GM12891 (cell line): ENCODE measurements at regions not wholly inside any gene's neighbourhood (a gene's known extent, or its start where the extent isn't known, plus 50 kb on each side); places are given as distances from the start of the nearest gene placed in this dataset.

Experiments used
- DNase-seq: peaks from one replicate; pipeline ENCODE4 v3.0.0; 2011; ENCODE audit warnings: low spot score; ENCODE audit not compliant: insufficient read length
- FAIRE-seq: peaks from 2 replicates; lab custom pipeline; 2011; peaks lifted over from hg19 to GRCh38; lab: Jason Lieb, UNC
- PAX5 ChIP-seq: IDR thresholded peaks from 2 replicates; pipeline ENCODE4 v1.6.1; 2011; ENCODE audit warnings: low read length, moderate library complexity, mild to moderate bottlenecking; ENCODE audit not compliant: insufficient read depth, severe bottlenecking
- POLR2A ChIP-seq: IDR thresholded peaks from 2 replicates; pipeline ENCODE4 v1.6.1; 2011; ENCODE audit warnings: low read depth, low read length, control low read depth
- POLR2AphosphoS5 ChIP-seq: IDR thresholded peaks from 2 replicates; pipeline ENCODE4 v1.6.1; 2011; ENCODE audit warnings: low read depth, low read length, control low read depth
- POU2F2 ChIP-seq: IDR thresholded peaks from 2 replicates; pipeline ENCODE4 v1.6.1; 2011; ENCODE audit warnings: low read depth, mild to moderate bottlenecking, control low read depth, low read length, moderate library complexity
- SPI1 ChIP-seq: IDR thresholded peaks from 2 replicates; pipeline ENCODE4 v1.6.1; 2011; ENCODE audit warnings: low read depth, low read length, control low read depth
- TAF1 ChIP-seq: IDR thresholded peaks from 2 replicates; pipeline ENCODE4 v1.6.1; 2011; ENCODE audit warnings: low read depth, low read length, control low read depth

DNA sequence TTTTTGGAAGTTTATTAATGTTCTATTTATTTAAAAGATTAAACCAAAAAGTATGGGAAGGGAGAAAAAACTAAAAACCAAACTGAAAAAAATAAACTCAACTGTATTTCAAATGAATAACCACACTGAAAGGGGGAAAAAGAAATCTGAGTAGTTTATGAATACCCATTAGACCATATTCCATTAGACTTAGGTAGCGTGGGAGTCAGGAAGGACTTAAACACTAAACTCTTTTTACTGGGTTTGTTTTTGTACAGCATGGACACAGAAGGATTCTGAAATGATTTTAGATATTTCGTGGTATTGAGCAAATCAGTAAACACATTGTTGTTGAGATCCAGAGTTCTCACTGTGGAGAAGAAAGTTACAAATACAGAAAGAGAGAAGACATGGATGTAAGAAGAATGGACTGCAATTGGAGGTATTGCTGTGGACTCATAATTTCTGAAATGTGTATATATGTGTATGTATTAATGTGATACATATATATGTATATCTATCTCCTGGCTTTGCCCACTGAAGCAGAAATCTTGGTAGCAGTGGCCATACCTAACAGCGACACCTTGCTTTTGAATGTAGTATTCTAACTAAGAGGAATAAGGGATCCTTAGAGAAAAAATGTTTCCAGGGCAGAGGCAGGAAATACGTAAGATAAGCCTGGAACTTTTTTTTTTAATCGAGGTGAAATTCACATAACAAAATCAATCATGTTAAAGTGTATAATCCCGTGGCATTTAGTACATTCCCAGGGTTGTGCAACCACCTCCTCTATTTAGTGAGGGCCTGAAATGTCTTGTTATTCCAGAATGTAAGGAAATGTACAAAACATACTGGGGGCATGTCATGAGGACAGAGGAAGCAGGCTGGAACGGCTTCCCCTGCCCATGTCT is 228.8 kb downstream of the SMARCA2 start:
- TF ChIP-seq PAX5 = no peak
- TF ChIP-seq POLR2AphosphoS5 = no peak
- no peak for TF ChIP-seq POLR2A
- no peak for TF ChIP-seq SPI1
- TF ChIP-seq POU2F2 = no peak
- TF ChIP-seq TAF1 = no peak
- DNase-seq (no peak), FAIRE-seq (no peak)

DNA sequence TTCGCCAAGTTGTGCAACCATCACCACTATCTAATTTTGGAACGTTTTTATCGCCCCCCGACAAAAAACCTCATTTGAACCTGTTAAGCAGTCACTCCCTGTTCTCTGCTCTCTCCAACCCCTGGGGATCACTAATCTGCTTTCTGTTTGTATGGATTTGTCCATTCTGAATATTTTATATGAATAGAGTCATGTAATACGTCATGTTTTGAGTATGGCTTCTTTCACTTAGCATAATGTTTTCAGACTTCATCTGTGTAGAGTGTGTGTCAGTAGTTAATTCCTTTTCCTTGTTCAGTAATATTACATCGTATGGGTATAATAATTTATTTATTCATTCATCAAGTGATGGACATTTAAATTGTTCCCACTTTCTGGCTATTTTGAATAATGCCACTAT is 232.2 kb downstream of the SMARCA2 start:
- FAIRE-seq (no peak), DNase-seq (no peak)
- TF ChIP-seq TAF1 = no peak
- no peak for TF ChIP-seq SPI1
- TF ChIP-seq POU2F2 = no peak
- no peak for TF ChIP-seq POLR2A
- no peak for TF ChIP-seq POLR2AphosphoS5
- no peak for TF ChIP-seq PAX5

DNA sequence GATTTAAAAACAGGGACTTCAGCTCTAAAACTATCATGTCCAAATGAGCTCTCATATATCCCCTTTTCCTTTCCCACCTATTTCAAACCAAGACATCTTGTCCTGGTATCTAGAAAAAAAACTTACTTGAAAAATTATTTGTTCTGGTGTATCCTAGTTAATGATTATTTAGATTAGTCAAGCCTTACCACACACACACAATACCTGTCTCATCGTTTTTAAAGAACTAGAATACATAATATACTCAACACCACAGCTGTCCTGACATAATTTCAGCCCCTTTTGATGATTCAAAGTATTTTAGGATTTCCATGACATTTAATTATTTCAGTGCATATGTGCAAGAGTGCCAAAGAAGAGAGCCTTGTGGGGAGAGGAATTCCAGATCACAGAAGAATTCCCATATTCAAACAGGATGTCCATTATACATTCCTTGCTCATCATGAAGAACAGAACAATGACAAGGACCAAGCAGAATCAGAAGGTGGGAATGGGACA is 233.7 kb downstream of the SMARCA2 start:
- TF ChIP-seq POU2F2 = no peak
- no peak for TF ChIP-seq POLR2A
- no peak for TF ChIP-seq SPI1
- TF ChIP-seq TAF1 = no peak
- no peak for TF ChIP-seq PAX5
- TF ChIP-seq POLR2AphosphoS5 = no peak
- FAIRE-seq (no peak), DNase-seq (no peak)

GRCh38 chr9:2253636-2254580 is 238.8 kb downstream of the SMARCA2 start:
- TF ChIP-seq SPI1 (no peak), POU2F2 (no peak), PAX5 (no peak), TAF1 (no peak), POLR2AphosphoS5 (no peak), POLR2A (no peak)
- DNase-seq (no peak), FAIRE-seq (no peak)

- no peak for FAIRE-seq
- no peak for DNase-seq
- no peak for TF ChIP-seq POLR2AphosphoS5
- no peak for TF ChIP-seq POLR2A
- TF ChIP-seq POU2F2 = no peak
- no peak for TF ChIP-seq SPI1
- no peak for TF ChIP-seq TAF1
- TF ChIP-seq PAX5 = no peak
These were observed 240.0 kb downstream of the SMARCA2 start for GRCh38 chr9:2255128-2255527.

DNA sequence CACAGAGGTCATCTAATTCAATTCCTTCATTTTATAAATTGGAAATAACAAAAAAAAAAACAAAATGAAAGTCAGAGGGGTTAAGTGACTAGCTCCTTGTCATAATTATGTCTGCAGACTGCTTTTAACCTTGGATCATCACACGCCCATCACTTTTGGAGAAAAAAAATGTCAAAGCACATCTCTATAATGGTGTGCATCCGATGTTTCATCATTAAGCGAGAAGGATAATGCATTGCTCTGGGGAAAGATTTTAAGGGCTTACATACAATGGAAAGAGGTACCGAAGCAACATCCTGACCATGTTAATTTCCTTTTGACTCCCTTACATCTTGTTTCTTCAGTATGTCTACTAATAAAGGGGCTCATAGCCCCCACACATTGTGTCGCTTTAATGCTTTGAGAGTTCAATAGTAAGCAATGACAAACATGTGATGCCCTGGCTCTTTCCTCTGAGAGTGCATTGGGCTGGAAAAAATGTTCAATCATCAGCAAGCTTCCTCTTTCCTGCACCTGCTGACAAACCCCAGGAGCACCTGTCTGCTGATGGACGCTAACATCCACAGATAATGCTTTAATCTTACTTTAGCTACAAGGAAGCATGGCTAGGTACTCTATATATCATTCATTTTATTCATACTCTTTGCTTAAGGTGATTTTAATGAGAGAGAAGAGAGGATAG is 242.2 kb downstream of the SMARCA2 start:
- no peak for DNase-seq
- no peak for FAIRE-seq
- no peak for TF ChIP-seq PAX5
- no peak for TF ChIP-seq POU2F2
- 0 out of 2 replicates have a peak, but pooled peaks have one; percentile 3 for TF ChIP-seq SPI1
- no peak for TF ChIP-seq TAF1
- TF ChIP-seq POLR2A = no peak
- no peak for TF ChIP-seq POLR2AphosphoS5

GRCh38 chr9:2260417-2261306 is 245.5 kb downstream of the SMARCA2 start:
- DNase-seq = no peak

More at GRCh38 chr9:2260417-2261306, 245.5 kb downstream of the SMARCA2 start:
- TF ChIP-seq POLR2A (no peak), SPI1 (no peak), POU2F2 (no peak)
- FAIRE-seq = no peak
